HCT116 (cell line): ENCODE measurements at regions not wholly inside any gene's neighbourhood (a gene's known extent, or its start where the extent isn't known, plus 50 kb on each side); places are given as distances from the start of the nearest gene placed in this dataset.

Experiments used
- ATAC-seq: fragments of 200-7000 bp; cut with Tn5 transposase; 2 replicates; pipeline ENCODE4 v1.9.1; 2020; ENCODE audit warnings: mild to moderate bottlenecking, moderate library complexity
- BruUV-seq: library from RNA; stranded (reverse); fragments of 400-500 nt; replicated peaks from 2 replicates; lab custom pipeline; 2021; lab: Mats Ljungman, UMichigan
- CTCF ChIA-PET: fragments of 300-600 bp; sonication (Branson Sonifier 250); formaldehyde crosslinking; loops from one replicate; lab custom pipeline; 2021; ENCODE audit warnings: antibody characterized with exemption; lab: Charles Lee
- POLR2A ChIA-PET: fragments of 300-600, 350-600 bp; sonication (Branson Sonifier 250); formaldehyde crosslinking; loops from one replicate; lab custom pipeline; 2021; ENCODE audit warnings: antibody characterized with exemption; lab: Charles Lee
- RAD21 ChIA-PET, 2 experiments: fragments of 300-600 bp; sonication (Branson Sonifier 250); formaldehyde crosslinking; loops; one replicate each; lab custom pipeline; 2023; ENCODE audit warnings: low total read pairs in 2 of 2; ENCODE audit not compliant: uncharacterized antibody in 2 of 2, unreplicated experiment in 2 of 2, low non-redundant PET in 1 of 2; lab: Charles Lee
- DNase-seq: peaks from one replicate; pipeline ENCODE4 v3.0.0-alpha.2; 2010; ENCODE audit warnings: low read depth, low spot score
- H2AFZ ChIP-seq: fragments of 200-600 bp; shearing (Covaris generic), sonication (generic); 2 replicates; pipeline ENCODE4 v1.6.1; 2017; ENCODE audit warnings: low read depth, mixed run types, mixed read lengths, antibody characterized with exemption, low read length; ENCODE audit not compliant: poor library complexity, severe bottlenecking
- H3K27ac ChIP-seq: 2 replicates; pipeline ENCODE4 v1.5.1; 2012; ENCODE audit warnings: low read depth, low read length
- H3K27me3 ChIP-seq: fragments of 200-600 bp; sonication (generic); 2 replicates; pipeline ENCODE4 v1.6.1; 2016; ENCODE audit warnings: mixed run types, low read length, mixed read lengths; ENCODE audit not compliant: insufficient read depth
- H3K36me3 ChIP-seq, 2 experiments: fragments of 200-500 bp in 1 of 2; fragments of 200-600 bp in 1 of 2; sonication (Bioruptor generic) in 1 of 2; sonication (generic) in 1 of 2; 2 replicates each; pipeline versions ENCODE4 v1.5.1 to v1.6.1; 2014 to 2016; ENCODE audit warnings: low read length in 2 of 2, inconsistent platforms in 1 of 2, mixed read lengths in 1 of 2, mixed run types in 1 of 2; ENCODE audit not compliant: insufficient read depth in 2 of 2, control insufficient read depth in 1 of 2
- H3K4me1 ChIP-seq, 2 experiments: fragments of 200-600 bp in 1 of 2; sonication (generic) in 1 of 2; 2 replicates each; pipeline versions ENCODE4 v1.5.1 to v1.6.1; 2012 to 2017; ENCODE audit warnings: low read length in 2 of 2, inconsistent platforms in 1 of 2, mild to moderate bottlenecking in 1 of 2, mixed read lengths in 1 of 2, mixed run types in 1 of 2, moderate library complexity in 1 of 2; ENCODE audit not compliant: insufficient read depth in 2 of 2, control insufficient read depth in 1 of 2
- H3K4me2 ChIP-seq: fragments of 200-600 bp; sonication (generic); 2 replicates; pipeline ENCODE4 v1.6.1; 2017; ENCODE audit warnings: mixed run types, low read length, mixed read lengths
- H3K4me3 ChIP-seq, 2 experiments: fragments of 200-600 bp in 1 of 2; sonication (generic) in 1 of 2; replicated peaks in 1 of 2; 2 replicates each; pipeline ENCODE4 v1.5.1; 2011 to 2016; ENCODE audit warnings: low read length in 2 of 2, control low read depth in 1 of 2, low read depth in 1 of 2, mild to moderate bottlenecking in 1 of 2, mixed read lengths in 1 of 2, mixed run types in 1 of 2
- H3K79me2 ChIP-seq: fragments of 200-600 bp; sonication (generic); 2 replicates; pipeline ENCODE4 v1.6.1; 2017; ENCODE audit warnings: mild to moderate bottlenecking, mixed run types, low read length, moderate library complexity, mixed read lengths; ENCODE audit not compliant: insufficient read depth
- H3K9ac ChIP-seq: fragments of 200-600 bp; sonication (generic); 2 replicates; pipeline ENCODE4 v1.6.1; 2016; ENCODE audit warnings: low read length, mixed read lengths
- H3K9me2 ChIP-seq: fragments of 200-600 bp; sonication (generic), shearing (Covaris generic); 2 replicates; pipeline ENCODE4 v1.6.1; 2017; ENCODE audit warnings: mixed run types, mild to moderate bottlenecking, moderate library complexity; ENCODE audit not compliant: insufficient read depth
- H3K9me3 ChIP-seq, 2 experiments: fragments of 200-500 bp in 1 of 2; fragments of 200-600 bp in 1 of 2; sonication (Bioruptor generic) in 1 of 2; sonication (generic) in 1 of 2; 2 replicates each; pipeline ENCODE4 v1.6.1; 2014 to 2017; ENCODE audit warnings: low read length in 2 of 2, mixed read lengths in 2 of 2, inconsistent platforms in 1 of 2, low read depth in 1 of 2, mild to moderate bottlenecking in 1 of 2, mixed run types in 1 of 2, moderate library complexity in 1 of 2; ENCODE audit not compliant: control insufficient read depth in 1 of 2, insufficient read depth in 1 of 2
- H4K20me1 ChIP-seq: fragments of 200-600 bp; sonication (generic), shearing (Covaris generic); 2 replicates; pipeline ENCODE4 v1.6.1; 2017; ENCODE audit warnings: mixed run types, mild to moderate bottlenecking, moderate library complexity; ENCODE audit not compliant: insufficient read depth
- CBX3 ChIP-seq: IDR thresholded peaks from 2 replicates; pipeline ENCODE4 v1.6.1; 2012; ENCODE audit warnings: low read depth
- CEBPB ChIP-seq: IDR thresholded peaks from 2 replicates; pipeline ENCODE4 v1.6.1; 2012; ENCODE audit warnings: low read depth
- CTCF ChIP-seq, 3 experiments: fragments of 200-600 bp in 1 of 3; sonication (generic) in 1 of 3; IDR thresholded peaks in 2 of 3; conservative IDR thresholded peaks in 1 of 3; 2 replicates each; pipeline ENCODE4 v1.5.1; 2012 to 2017; ENCODE audit warnings: low read depth in 2 of 3, low read length in 2 of 3, antibody characterized with exemption in 1 of 3, borderline replicate concordance in 1 of 3, control low read depth in 1 of 3, mild to moderate bottlenecking in 1 of 3, mixed read lengths in 1 of 3, mixed run types in 1 of 3, moderate library complexity in 1 of 3; ENCODE audit not compliant: insufficient read depth in 1 of 3
- EGR1 ChIP-seq: IDR thresholded peaks from 2 replicates; pipeline ENCODE4 v1.6.1; 2012; ENCODE audit warnings: low read depth
- EZH2 ChIP-seq: fragments of 200-600 bp; sonication (generic); IDR thresholded peaks from 2 replicates; pipeline ENCODE4 v1.6.1; 2017; ENCODE audit warnings: antibody characterized with exemption, mixed run types
- FOSL1 ChIP-seq: IDR thresholded peaks from 2 replicates; pipeline ENCODE4 v1.6.1; 2012; ENCODE audit warnings: low read depth
- MAX ChIP-seq: IDR thresholded peaks from 2 replicates; pipeline ENCODE4 v1.6.1; 2012
- POLR2A ChIP-seq: IDR thresholded peaks from 2 replicates; pipeline ENCODE4 v1.7.0; 2011; ENCODE audit warnings: borderline replicate concordance; ENCODE audit not compliant: insufficient read depth, insufficient read length; ENCODE audit errors: extremely low read depth
- POLR2AphosphoS5 ChIP-seq: IDR thresholded peaks from 2 replicates; pipeline ENCODE4 v1.6.1; 2011; ENCODE audit warnings: mild to moderate bottlenecking, low read depth, low read length, moderate library complexity
- SIN3A ChIP-seq: IDR thresholded peaks from 2 replicates; pipeline ENCODE4 v1.6.1; 2012; ENCODE audit warnings: low read depth
- SRF ChIP-seq: IDR thresholded peaks from 2 replicates; pipeline ENCODE4 v1.6.1; 2012; ENCODE audit warnings: low read depth
- YY1 ChIP-seq: IDR thresholded peaks from 2 replicates; pipeline ENCODE4 v1.6.1; 2011; ENCODE audit warnings: low read length, low read depth, moderate library complexity, mild to moderate bottlenecking; ENCODE audit not compliant: insufficient replicate concordance; ENCODE audit errors: extremely low read depth
- ZFX ChIP-seq: fragments of 450-650 bp; IDR thresholded peaks from 2 replicates; pipeline ENCODE4 v1.6.1; 2017
- ZNF274 ChIP-seq: fragments of 200-500 bp; sonication (Bioruptor generic); IDR thresholded peaks from 2 replicates; pipeline ENCODE4 v1.6.1; 2014; ENCODE audit warnings: mild to moderate bottlenecking, low read depth, low read length, inconsistent platforms
- intact Hi-C: fragments of 100-400 bp; cut with micrococcal nuclease; formaldehyde crosslinking; loops from 2 replicates; pipeline ENCODE4 v1.10.0; 2022
- TF ChIP-seq, protein P1 (sequence below): IDR thresholded peaks from 2 replicates; pipeline ENCODE4 v1.6.1; 2011; ENCODE audit warnings: mild to moderate bottlenecking, low read length, moderate library complexity; ENCODE audit not compliant: insufficient replicate concordance; ENCODE audit errors: extremely low read depth

- no peaks in the 10 kb centered on the region for H3K79me2 ChIP-seq
- DNase-seq: no peak
- no peak overlapping the region for H3K4me3 ChIP-seq
These were observed 152.2 kb upstream of the MPHOSPH6 start for GRCh38 chr16:82322177-82322576.

DNA sequence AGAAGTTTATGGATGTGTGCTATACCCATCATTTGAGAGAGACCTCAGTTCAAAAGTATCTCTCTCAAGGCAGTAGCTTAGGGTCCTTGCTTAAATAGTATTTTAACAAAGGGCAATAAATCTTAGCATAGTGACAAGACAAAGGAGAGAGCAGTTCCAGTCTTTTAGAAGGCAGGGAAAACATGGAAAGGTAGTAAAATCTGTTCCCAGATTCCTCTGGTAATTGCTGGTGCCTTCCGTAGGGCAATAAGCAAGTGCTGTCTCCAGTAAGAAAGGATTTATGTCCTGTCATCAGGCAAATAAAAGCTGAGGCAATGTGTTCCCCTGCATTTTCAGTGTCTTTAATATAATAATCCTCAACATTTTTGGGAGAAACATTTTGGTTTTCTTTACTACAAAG lies 149.0 kb upstream of the MPHOSPH6 start:
- Histone ChIP-seq H2AFZ (no peak overlapping the region), H3K9me3 (peaks cover 0 to 11% of the 10 kb centered on the region in 2 experiments; a peak in 1 of 4 replicates), H3K27me3 (no peaks in the 10 kb centered on the region), H4K20me1 (no peaks in the 10 kb centered on the region), H3K79me2 (no peaks in the 10 kb centered on the region), H3K4me2 (no peak overlapping the region), H3K4me1 (no peaks in the 10 kb centered on the region), H3K36me3 (no peaks in the 10 kb centered on the region; a peak in 1 of 4 replicates), H3K9ac (no peak overlapping the region), H3K27ac (no peak overlapping the region), H3K9me2 (no peaks in the 10 kb centered on the region), H3K4me3 (no peak overlapping the region)
- RAD21 ChIA-PET: no interaction called here
- no peak for ATAC-seq
- intact Hi-C loops: no loop called here
- no TSS peak for BruUV-seq
- TF ChIP-seq POLR2A (no peak), CEBPB (no peak), POLR2AphosphoS5 (no peak), EZH2 (no peak), ZNF274 (no peak), ZFX (no peak), SRF (no peak), CBX3 (no peak), EGR1 (no peak), SIN3A (no peak), MAX (no peak), CTCF (IDR thresholded peaks at IDR 0.05 in 2 of 3, conservative IDR thresholded peaks at IDR 0.05 in 1 of 3; ENCODE audit: borderline replicate concordance in 1 of 3, insufficient read depth in 1 of 3, low read depth in 2 of 3, low read length in 2 of 3) (no peak)
- TF ChIP-seq, protein P1, sequence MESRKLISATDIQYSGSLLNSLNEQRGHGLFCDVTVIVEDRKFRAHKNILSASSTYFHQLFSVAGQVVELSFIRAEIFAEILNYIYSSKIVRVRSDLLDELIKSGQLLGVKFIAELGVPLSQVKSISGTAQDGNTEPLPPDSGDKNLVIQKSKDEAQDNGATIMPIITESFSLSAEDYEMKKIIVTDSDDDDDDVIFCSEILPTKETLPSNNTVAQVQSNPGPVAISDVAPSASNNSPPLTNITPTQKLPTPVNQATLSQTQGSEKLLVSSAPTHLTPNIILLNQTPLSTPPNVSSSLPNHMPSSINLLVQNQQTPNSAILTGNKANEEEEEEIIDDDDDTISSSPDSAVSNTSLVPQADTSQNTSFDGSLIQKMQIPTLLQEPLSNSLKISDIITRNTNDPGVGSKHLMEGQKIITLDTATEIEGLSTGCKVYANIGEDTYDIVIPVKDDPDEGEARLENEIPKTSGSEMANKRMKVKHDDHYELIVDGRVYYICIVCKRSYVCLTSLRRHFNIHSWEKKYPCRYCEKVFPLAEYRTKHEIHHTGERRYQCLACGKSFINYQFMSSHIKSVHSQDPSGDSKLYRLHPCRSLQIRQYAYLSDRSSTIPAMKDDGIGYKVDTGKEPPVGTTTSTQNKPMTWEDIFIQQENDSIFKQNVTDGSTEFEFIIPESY: no peak
- no peak for DNase-seq
- CTCF ChIA-PET: no interaction called here
- POLR2A ChIA-PET: no interaction called here

More at GRCh38 chr16:82322177-82322576, 152.2 kb upstream of the MPHOSPH6 start:
- Histone ChIP-seq H3K4me2 (no peak overlapping the region), H3K36me3 (no peaks in the 10 kb centered on the region; a peak in 1 of 4 replicates), H2AFZ (no peak overlapping the region), H3K9me2 (no peaks in the 10 kb centered on the region), H3K9ac (no peak overlapping the region), H3K27ac (no peak overlapping the region), H4K20me1 (no peaks in the 10 kb centered on the region), H3K27me3 (0 out of 2 replicates have a peak, but pooled peaks cover 7% of the 10 kb centered on the region), H3K4me1 (no peaks in the 10 kb centered on the region), H3K9me3 (peaks cover 0 to 11% of the 10 kb centered on the region in 2 experiments; a peak in 1 of 4 replicates)
- CTCF ChIA-PET: no interaction called here
- intact Hi-C loops: no loop called here
- POLR2A ChIA-PET: no interaction called here
- no TSS peak for BruUV-seq
- RAD21 ChIA-PET: no interaction called here
- no peak for ATAC-seq
- TF ChIP-seq ZFX: no peak
- no peak for TF ChIP-seq YY1
- TF ChIP-seq FOSL1: no peak
- TF ChIP-seq, all 23 proteins: peak for 0
